ENCODE measurements at regions not wholly inside any gene's neighbourhood (a gene's known extent, or its start where the extent isn't known, plus 50 kb on each side); places are given as distances from the start of the nearest gene placed in this dataset.
"Not testable (repeated sequence)": the region's sequence is repeated elsewhere in the genome, so short reads cannot be mapped to it uniquely, and the experiment has no call there.

- DNase-seq (ENCODE audit: low spot score): no peak
Measured at GRCh38 chr3:162842549-162843216, 1346.1 kb downstream of the OTOL1 start.

GRCh38 chr3:162845918-162846317 lies 1349.3 kb downstream of the OTOL1 start:
- DNase-seq (ENCODE audit: low spot score): no peak

- no peak for DNase-seq (ENCODE audit: low spot score)
Measured at GRCh38 chr3:162847511-162847910, 1350.9 kb downstream of the OTOL1 start.

GRCh38 chr3:162863579-162863978 lies 1367.0 kb downstream of the OTOL1 start:
- peak; percentile 0 for DNase-seq (ENCODE audit: low spot score)

GRCh38 chr3:162865466-162865865 lies 1368.9 kb downstream of the OTOL1 start:
- DNase-seq (ENCODE audit: low spot score): no peak

GRCh38 chr3:162879021-162879562 lies 1382.5 kb downstream of the OTOL1 start:
- no peak for DNase-seq (ENCODE audit: low spot score)

- no peak for DNase-seq (ENCODE audit: low spot score)
Measured at GRCh38 chr3:162884373-162884772, 1387.8 kb downstream of the OTOL1 start.

- no peak for DNase-seq (ENCODE audit: low spot score)
Measured at GRCh38 chr3:162892921-162893793, 1396.5 kb downstream of the OTOL1 start.

GRCh38 chr3:162897291-162897690 lies 1400.7 kb downstream of the OTOL1 start:
- DNase-seq (ENCODE audit: low spot score): no peak

GRCh38 chr3:162932503-162932902 lies 1435.9 kb downstream of the OTOL1 start:
- DNase-seq (ENCODE audit: low spot score): no peak

GRCh38 chr3:162933656-162934055 lies 1437.0 kb downstream of the OTOL1 start:
- DNase-seq (ENCODE audit: low spot score): no peak

GRCh38 chr3:162936706-162937105 lies 1440.1 kb downstream of the OTOL1 start:
- DNase-seq (ENCODE audit: low spot score): no peak

- no peak for DNase-seq (ENCODE audit: low spot score)
Measured at GRCh38 chr3:162938083-162938482, 1441.5 kb downstream of the OTOL1 start.

GRCh38 chr3:162945626-162946025 lies 1449.0 kb downstream of the OTOL1 start:
- no peak for DNase-seq (ENCODE audit: low spot score)

GRCh38 chr3:162956711-162957110 lies 1460.1 kb downstream of the OTOL1 start:
- no peak for DNase-seq (ENCODE audit: low spot score)

- DNase-seq (ENCODE audit: low spot score): no peak
Measured at GRCh38 chr3:162960269-162960668, 1463.7 kb downstream of the OTOL1 start.

- DNase-seq (ENCODE audit: low spot score): no peak
Measured at GRCh38 chr3:162970292-162970691, 1473.7 kb downstream of the OTOL1 start.

- no peak for DNase-seq (ENCODE audit: low spot score)
Measured at GRCh38 chr3:162971715-162972114, 1475.1 kb downstream of the OTOL1 start.

GRCh38 chr3:162973428-162973917 lies 1476.9 kb downstream of the OTOL1 start:
- no peak for DNase-seq (ENCODE audit: low spot score)

- no peak for DNase-seq (ENCODE audit: low spot score)
Measured at GRCh38 chr3:162978136-162978535, 1481.5 kb downstream of the OTOL1 start.

- DNase-seq (ENCODE audit: low spot score): no peak
Measured at GRCh38 chr3:162984746-162985145, 1488.1 kb downstream of the OTOL1 start.

- not testable (repeated sequence) for DNase-seq (ENCODE audit: low spot score)
Measured at GRCh38 chr3:162987085-162987794, 1490.6 kb downstream of the OTOL1 start.

Measured in HuH-7.5 (cell line).